ENCODE measurements at regions not wholly inside any gene's neighbourhood (a gene's known extent, or its start where the extent isn't known, plus 50 kb on each side); places are given as distances from the start of the nearest gene placed in this dataset.

DNA sequence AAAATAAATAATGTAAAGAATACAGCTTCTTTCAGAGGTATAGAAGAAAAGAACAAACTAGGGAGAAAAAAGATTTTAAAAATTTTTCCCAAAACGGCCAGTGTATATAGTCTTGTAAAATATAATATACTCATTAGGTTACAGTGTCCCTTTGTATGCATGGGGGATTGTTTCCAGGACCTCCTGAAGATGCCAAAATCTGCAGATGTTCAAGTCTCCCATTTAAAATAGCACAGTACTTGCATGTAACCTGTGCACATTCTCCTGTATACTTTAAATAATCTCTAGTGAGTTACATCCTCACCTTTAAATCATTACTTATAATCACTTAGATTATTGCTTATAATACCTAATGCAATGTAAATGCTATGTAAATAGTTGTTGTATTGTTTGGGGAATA, 80.6 kb upstream of the LRRTM4 start:
- 10 to 30% methylated on average over 1 of the region's 1 CpG for whole genome bisulfite sequencing, 2 donors (ENCODE audit: low coverage in 1 of 2)

DNA sequence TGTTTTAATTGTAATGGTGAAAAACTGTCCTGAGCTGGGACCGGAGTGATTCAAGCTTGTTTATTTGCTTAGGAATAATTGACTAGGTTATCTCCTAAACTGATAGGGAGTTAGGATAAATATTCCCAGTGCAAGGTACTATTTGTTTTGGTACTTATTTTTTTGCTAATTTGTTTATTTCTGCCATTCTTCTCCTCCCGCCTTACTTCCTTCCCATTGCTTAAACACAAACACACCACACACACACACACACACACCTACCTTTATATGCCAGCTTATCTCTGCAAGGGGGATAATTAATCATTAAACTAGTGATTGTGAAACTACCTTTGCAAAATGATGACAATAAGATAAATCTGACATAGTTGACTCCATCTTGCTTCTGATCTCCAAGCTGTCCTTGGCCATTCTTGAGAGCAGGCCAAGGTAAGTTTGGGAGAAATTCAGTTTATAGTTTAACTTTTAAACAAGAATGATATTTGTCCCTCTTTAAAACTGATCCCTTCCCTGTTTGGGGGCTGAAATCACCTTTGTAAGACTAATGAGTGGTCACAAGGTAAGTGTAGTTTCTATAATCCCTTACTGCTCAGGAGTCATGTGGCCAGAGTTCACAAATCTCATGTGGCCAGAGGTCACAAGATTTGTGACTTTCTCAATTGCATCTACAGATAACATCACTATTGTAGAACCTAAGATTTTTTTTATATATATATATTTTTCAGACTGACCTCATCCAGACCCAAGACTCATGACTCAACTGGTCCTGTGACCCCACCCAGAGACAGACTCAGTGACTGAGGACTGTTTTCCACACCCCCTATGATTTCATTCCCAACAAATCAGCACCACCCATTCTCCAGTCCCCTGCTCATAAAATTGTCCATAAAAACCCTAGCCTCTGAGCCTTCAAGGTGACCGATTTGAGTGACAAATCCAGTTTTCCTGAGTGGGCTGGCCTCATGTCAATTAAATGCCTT, 83.1 kb upstream of the LRRTM4 start:
- DNase-seq: no peak
- in situ Hi-C loops (cut with MboI; ENCODE audit: low pct_ligation_motif_present in 1 of 4, low pct_unique_long_range_greater_than_20kb in 1 of 4, low sequenced_read_pairs in 3 of 4): no loop called here
- no peak overlapping the region for H3K27ac ChIP-seq

More for the DNA sequence above, 80.6 kb upstream of the LRRTM4 start:
- Histone ChIP-seq H3K27ac (no peak overlapping the region), H3K27me3 (no peaks in the 10 kb centered on the region), H3K9me3 (no peaks in the 10 kb centered on the region), H3K4me3 (no peak overlapping the region), H3K36me3 (no peaks in the 10 kb centered on the region), H3K4me1 (no peaks in the 10 kb centered on the region)
- intact Hi-C loops (cut with DNase I; ENCODE audit: low total_unique reads): no loop called here
- in situ Hi-C loops (cut with MboI; ENCODE audit: low pct_ligation_motif_present in 1 of 4, low pct_unique_long_range_greater_than_20kb in 1 of 4, low sequenced_read_pairs in 3 of 4): no loop called here
- TF ChIP-seq CTCF (IDR thresholded peaks at IDR 0.05): no peak
- no peak for TF ChIP-seq EP300 (IDR thresholded peaks at IDR 0.05; ENCODE audit: low read depth)
- TF ChIP-seq POLR2A (IDR thresholded peaks at IDR 0.05): no peak
- no peak for TF ChIP-seq POLR2AphosphoS5 (IDR thresholded peaks at IDR 0.05)
- no peak for DNase-seq

GRCh38 chr2:77608510-77608909, 86.3 kb upstream of the LRRTM4 start:
- Histone ChIP-seq H3K4me3 (no peak overlapping the region), H3K9me3 (no peaks in the 10 kb centered on the region), H3K36me3 (no peaks in the 10 kb centered on the region), H3K27me3 (no peaks in the 10 kb centered on the region), H3K4me1 (no peaks in the 10 kb centered on the region), H3K27ac (no peak overlapping the region)
- no peak for TF ChIP-seq POLR2A (IDR thresholded peaks at IDR 0.05)
- no peak for TF ChIP-seq CTCF (IDR thresholded peaks at IDR 0.05)
- TF ChIP-seq POLR2AphosphoS5 (IDR thresholded peaks at IDR 0.05): no peak
- TF ChIP-seq EP300 (IDR thresholded peaks at IDR 0.05; ENCODE audit: low read depth): no peak
- DNase-seq: no peak
- in situ Hi-C loops (cut with MboI; ENCODE audit: low pct_ligation_motif_present in 1 of 4, low pct_unique_long_range_greater_than_20kb in 1 of 4, low sequenced_read_pairs in 3 of 4): no loop called here
- intact Hi-C loops (cut with DNase I; ENCODE audit: low total_unique reads): no loop called here

More for the DNA sequence above, 83.1 kb upstream of the LRRTM4 start:
- Histone ChIP-seq H3K27me3 (no peaks in the 10 kb centered on the region), H3K9me3 (no peaks in the 10 kb centered on the region), H3K36me3 (no peaks in the 10 kb centered on the region), H3K4me3 (no peak overlapping the region), H3K4me1 (no peaks in the 10 kb centered on the region)
- 58 to 75% methylated on average over 2 to 3 of the region's 3 CpGs for WGBS, 2 donors (ENCODE audit: low coverage in 1 of 2)
- intact Hi-C loops (cut with DNase I; ENCODE audit: low total_unique reads): no loop called here
- TF ChIP-seq POLR2A (IDR thresholded peaks at IDR 0.05) (no peak), CTCF (IDR thresholded peaks at IDR 0.05) (no peak), EP300 (IDR thresholded peaks at IDR 0.05; ENCODE audit: low read depth) (no peak), POLR2AphosphoS5 (IDR thresholded peaks at IDR 0.05) (no peak)

GRCh38 chr2:77629539-77629938, 107.4 kb upstream of the LRRTM4 start:
- Histone ChIP-seq H3K27me3 (no peaks in the 10 kb centered on the region), H3K27ac (no peak overlapping the region), H3K36me3 (no peaks in the 10 kb centered on the region), H3K4me1 (no peaks in the 10 kb centered on the region), H3K9me3 (no peaks in the 10 kb centered on the region), H3K4me3 (no peak overlapping the region)
- in situ Hi-C loops (cut with MboI; ENCODE audit: low pct_ligation_motif_present in 1 of 4, low pct_unique_long_range_greater_than_20kb in 1 of 4, low sequenced_read_pairs in 3 of 4): no loop called here
- no peak for DNase-seq
- TF ChIP-seq CTCF (IDR thresholded peaks at IDR 0.05) (no peak), POLR2AphosphoS5 (IDR thresholded peaks at IDR 0.05) (no peak), POLR2A (IDR thresholded peaks at IDR 0.05) (no peak)
- WGBS, 2 donors (ENCODE audit: low coverage in 1 of 2): 62 to 81% methylated on average over 2 to 3 of the region's 3 CpGs
- intact Hi-C loops (cut with DNase I; ENCODE audit: low total_unique reads): no loop called here

Data from transverse colon (tissue), 4 donors.